22Rv1 (cell line): ENCODE measurements at regions not wholly inside any gene's neighbourhood (a gene's known extent, or its start where the extent isn't known, plus 50 kb on each side); places are given as distances from the start of the nearest gene placed in this dataset.

Experiments used
- H3K27ac ChIP-seq: fragments of 450-650 bp; 2 replicates; pipeline ENCODE4 v1.5.1; 2017
- ZFX ChIP-seq: fragments of 450-650 bp; IDR thresholded peaks from 2 replicates; pipeline ENCODE4 v1.6.1; 2017; ENCODE audit warnings: antibody characterized with exemption, borderline replicate concordance
- TF ChIP-seq, protein P1 (sequence below): fragments of 450-650 bp; IDR thresholded peaks from 2 replicates; pipeline ENCODE4 v1.5.1; 2017; ENCODE audit warnings: mild to moderate bottlenecking

- TF ChIP-seq ZFX: no peak
- TF ChIP-seq, protein P1, sequence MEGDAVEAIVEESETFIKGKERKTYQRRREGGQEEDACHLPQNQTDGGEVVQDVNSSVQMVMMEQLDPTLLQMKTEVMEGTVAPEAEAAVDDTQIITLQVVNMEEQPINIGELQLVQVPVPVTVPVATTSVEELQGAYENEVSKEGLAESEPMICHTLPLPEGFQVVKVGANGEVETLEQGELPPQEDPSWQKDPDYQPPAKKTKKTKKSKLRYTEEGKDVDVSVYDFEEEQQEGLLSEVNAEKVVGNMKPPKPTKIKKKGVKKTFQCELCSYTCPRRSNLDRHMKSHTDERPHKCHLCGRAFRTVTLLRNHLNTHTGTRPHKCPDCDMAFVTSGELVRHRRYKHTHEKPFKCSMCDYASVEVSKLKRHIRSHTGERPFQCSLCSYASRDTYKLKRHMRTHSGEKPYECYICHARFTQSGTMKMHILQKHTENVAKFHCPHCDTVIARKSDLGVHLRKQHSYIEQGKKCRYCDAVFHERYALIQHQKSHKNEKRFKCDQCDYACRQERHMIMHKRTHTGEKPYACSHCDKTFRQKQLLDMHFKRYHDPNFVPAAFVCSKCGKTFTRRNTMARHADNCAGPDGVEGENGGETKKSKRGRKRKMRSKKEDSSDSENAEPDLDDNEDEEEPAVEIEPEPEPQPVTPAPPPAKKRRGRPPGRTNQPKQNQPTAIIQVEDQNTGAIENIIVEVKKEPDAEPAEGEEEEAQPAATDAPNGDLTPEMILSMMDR: no peak
- H3K27ac ChIP-seq: no peak overlapping the region
Measured at GRCh38 chr6:170135461-170135820, 155.4 kb downstream of the DLL1 start.

DNA sequence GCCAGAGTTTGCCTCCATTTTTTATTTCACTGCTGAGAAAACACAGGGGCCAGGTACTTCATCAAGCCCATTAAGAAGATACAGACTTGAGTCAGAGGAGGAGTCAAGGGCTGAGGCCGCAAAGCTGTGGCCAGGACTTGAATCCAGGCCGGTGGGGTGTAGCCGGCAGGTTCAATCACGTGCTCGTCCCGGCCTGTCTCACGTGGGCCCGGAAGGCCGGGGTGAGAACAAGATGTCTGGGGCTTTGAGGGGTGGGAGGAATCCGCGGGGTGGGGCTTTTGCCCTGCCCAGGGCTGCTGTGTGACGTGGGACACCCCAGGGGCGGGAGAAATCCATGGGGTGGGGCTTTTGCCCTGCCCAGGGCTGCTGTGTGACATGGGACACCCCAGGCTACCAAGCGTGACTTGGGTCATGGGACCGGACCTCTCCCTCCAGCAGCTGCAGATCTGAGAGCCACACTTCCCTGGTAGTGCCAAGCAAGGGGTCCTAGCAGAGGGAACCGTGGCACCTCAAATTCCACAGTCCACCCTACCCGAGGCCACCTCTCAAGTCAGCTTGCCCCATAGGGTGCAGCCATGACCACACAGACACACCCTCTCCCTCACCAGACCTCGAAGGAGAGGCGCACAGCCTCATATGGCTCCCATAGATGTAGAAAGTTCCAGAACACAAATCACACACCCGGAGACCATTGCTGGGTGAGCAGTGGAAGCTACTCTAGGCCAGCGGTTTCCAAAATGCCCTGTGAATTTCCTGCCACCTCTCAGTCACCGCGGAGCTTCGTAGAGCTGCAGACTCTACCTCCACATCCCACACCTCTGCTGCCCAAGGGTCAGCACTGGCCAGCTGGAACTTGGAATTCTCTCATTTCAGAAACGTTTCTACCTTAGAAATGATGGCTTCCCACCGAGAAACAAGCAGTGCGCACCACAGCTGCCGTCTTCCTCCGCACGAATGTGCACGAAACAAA, 156.1 kb downstream of the DLL1 start:
- TF ChIP-seq ZFX: no peak
- TF ChIP-seq, protein P1: no peak
- no peak overlapping the region for H3K27ac ChIP-seq

GRCh38 chr6:170134031-170134470, 156.8 kb downstream of the DLL1 start:
- no peak overlapping the region for H3K27ac ChIP-seq
- TF ChIP-seq ZFX: no peak
- TF ChIP-seq, protein P1: no peak

DNA sequence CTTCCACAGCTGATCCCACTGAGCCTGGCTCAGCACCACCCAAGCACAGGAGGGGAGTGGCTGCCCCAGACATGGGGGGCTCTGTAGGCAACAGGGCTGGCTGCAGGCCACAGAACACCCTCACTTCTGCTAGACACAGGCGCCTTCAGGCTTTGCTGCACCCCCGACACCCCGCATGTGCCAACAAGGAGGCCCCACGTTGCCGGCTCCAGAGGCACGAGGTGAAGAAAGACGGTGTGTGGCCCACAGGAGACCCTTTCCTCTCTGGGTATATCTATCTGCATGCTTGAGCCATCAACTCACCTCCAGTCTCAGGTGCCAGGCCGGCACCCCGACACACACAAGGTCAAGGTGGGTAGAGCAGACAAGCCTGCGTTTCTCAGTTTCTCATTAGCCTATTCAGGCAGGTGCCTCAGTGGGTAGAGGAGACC, 158.3 kb downstream of the DLL1 start:
- H3K27ac ChIP-seq: no peak overlapping the region
- TF ChIP-seq, protein P1: no peak
- TF ChIP-seq ZFX: no peak

DNA sequence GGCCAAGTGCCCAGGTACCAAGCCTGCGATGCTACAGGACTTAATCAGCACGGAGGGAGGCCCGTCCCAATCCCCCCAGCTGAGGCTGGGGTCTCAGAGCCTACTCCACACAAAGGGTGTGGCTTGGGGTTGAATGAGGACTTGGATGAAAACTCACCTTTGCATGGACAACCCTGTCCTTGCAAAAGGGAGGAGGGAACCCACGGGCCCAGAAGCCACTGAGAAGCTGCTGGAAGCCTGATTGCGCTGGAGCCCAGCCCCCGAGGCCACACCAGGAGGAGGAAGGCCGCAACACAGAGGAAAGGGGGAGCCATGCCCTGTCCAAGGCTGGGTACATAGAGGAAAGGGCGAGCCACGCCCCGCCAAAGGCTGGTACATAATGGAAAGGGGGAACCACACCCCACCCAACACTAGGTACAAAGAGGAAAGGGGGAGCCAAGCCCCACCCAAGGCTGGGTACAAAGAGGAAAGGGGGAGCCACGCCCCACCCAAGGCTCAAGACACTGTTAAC, 158.8 kb downstream of the DLL1 start:
- H3K27ac ChIP-seq: no peak overlapping the region
- TF ChIP-seq, protein P1: no peak
- TF ChIP-seq ZFX: no peak

- no peak for TF ChIP-seq ZFX
- TF ChIP-seq, protein P1: no peak
Measured at GRCh38 chr6:170131351-170131750, 159.5 kb downstream of the DLL1 start.

DNA sequence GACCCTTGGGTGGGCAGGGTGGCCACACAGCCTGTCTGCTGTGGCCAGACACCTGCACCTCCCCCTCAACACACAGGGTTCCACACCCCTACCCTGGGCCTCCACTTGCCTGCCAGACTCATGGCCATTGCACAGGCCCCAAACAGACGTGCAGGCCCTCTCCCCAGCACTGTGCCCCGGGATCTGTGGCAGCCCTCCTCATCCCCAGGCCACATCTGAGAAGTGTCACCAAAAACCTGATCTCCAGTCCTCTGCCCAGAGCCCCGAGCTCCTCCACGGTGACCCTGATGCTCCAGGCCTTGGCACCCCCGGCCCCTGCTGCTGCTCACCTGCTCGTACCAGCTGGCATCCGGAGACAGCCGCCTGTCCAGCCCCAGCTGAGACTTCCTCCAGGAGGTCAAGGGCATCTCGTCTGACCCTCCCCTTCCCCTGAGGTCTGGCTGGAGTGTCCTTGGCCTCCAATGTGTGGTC, 160.1 kb downstream of the DLL1 start:
- TF ChIP-seq, protein P1: no peak
- no peak for TF ChIP-seq ZFX
- H3K27ac ChIP-seq: no peak overlapping the region

More at GRCh38 chr6:170131351-170131750, 159.5 kb downstream of the DLL1 start:
- H3K27ac ChIP-seq: no peak overlapping the region
